Neural cell (in vitro differentiated cells): ENCODE measurements at regions not wholly inside any gene's neighbourhood (a gene's known extent, or its start where the extent isn't known, plus 50 kb on each side); places are given as distances from the start of the nearest gene placed in this dataset.

ENCODE experiments used
- EP300 ChIP-seq: fragments of 450-650 bp; conservative IDR thresholded peaks from 2 replicates; pipeline ENCODE4 v1.6.1; 2014; ENCODE audit warnings: antibody characterized with exemption, mild to moderate bottlenecking, moderate library complexity; ENCODE audit not compliant: poor library complexity, severe bottlenecking
- EZH2 ChIP-seq: fragments of 200-600, 300-800 bp; shearing (Covaris generic), sonication (generic); IDR thresholded peaks from 2 replicates; pipeline ENCODE4 v1.6.1; 2014; ENCODE audit warnings: antibody characterized with exemption, low read length, borderline replicate concordance, mild to moderate bottlenecking; ENCODE audit not compliant: insufficient read depth, poor library complexity, severe bottlenecking
- MXI1 ChIP-seq: fragments of 450-650 bp; conservative IDR thresholded peaks from 2 replicates; pipeline ENCODE4 v1.6.1; 2014; ENCODE audit warnings: antibody characterized with exemption, mild to moderate bottlenecking; ENCODE audit not compliant: poor library complexity, severe bottlenecking
- POLR2AphosphoS5 ChIP-seq: IDR thresholded peaks from 2 replicates; pipeline ENCODE4 v1.6.1; 2012
- RAD21 ChIP-seq: fragments of 450-650 bp; conservative IDR thresholded peaks from 2 replicates; pipeline ENCODE4 v1.6.1; 2014; ENCODE audit warnings: antibody characterized with exemption, mild to moderate bottlenecking, moderate library complexity
- REST ChIP-seq: IDR thresholded peaks from 2 replicates; pipeline ENCODE4 v1.6.1; 2012; ENCODE audit warnings: borderline replicate concordance
- TAF1 ChIP-seq: IDR thresholded peaks from 2 replicates; pipeline ENCODE4 v1.6.1; 2012; ENCODE audit warnings: low read depth
- TF ChIP-seq, protein P1 (sequence below): fragments of 450-650 bp; IDR thresholded peaks from 2 replicates; pipeline ENCODE4 v1.5.1; 2014; ENCODE audit warnings: antibody characterized with exemption, mild to moderate bottlenecking, moderate library complexity; ENCODE audit not compliant: poor library complexity, severe bottlenecking

DNA sequence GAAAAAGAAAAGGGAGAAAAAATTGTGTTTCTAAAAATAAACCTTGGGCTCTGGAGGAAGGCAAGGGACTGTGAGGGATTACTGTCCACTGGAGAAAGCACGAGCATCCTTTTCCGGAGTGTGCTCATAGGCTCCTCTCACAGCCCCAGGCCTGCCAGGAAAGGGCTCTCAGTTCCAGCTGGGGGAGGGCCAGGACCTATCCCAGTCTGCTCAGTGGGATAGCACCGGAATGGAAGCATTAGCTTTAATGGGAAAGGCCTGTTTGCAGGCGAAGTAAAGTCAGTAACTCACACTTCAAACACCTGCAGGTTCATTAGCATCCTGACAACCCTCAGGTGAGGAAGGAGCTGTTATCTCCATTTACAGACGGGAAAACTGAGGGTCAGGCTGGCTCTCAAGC, 113.9 kb upstream of the USP24 start:
- no peak for TF ChIP-seq EZH2
- TF ChIP-seq, protein P1, sequence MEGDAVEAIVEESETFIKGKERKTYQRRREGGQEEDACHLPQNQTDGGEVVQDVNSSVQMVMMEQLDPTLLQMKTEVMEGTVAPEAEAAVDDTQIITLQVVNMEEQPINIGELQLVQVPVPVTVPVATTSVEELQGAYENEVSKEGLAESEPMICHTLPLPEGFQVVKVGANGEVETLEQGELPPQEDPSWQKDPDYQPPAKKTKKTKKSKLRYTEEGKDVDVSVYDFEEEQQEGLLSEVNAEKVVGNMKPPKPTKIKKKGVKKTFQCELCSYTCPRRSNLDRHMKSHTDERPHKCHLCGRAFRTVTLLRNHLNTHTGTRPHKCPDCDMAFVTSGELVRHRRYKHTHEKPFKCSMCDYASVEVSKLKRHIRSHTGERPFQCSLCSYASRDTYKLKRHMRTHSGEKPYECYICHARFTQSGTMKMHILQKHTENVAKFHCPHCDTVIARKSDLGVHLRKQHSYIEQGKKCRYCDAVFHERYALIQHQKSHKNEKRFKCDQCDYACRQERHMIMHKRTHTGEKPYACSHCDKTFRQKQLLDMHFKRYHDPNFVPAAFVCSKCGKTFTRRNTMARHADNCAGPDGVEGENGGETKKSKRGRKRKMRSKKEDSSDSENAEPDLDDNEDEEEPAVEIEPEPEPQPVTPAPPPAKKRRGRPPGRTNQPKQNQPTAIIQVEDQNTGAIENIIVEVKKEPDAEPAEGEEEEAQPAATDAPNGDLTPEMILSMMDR = no peak
- TF ChIP-seq RAD21 = no peak
- TF ChIP-seq EP300 = no peak
- TF ChIP-seq POLR2AphosphoS5 = no peak
- no peak for TF ChIP-seq REST
- no peak for TF ChIP-seq MXI1
- TF ChIP-seq TAF1 = no peak
